LNCAP (cell line): ENCODE measurements at regions not wholly inside any gene's neighbourhood (a gene's known extent, or its start where the extent isn't known, plus 50 kb on each side); places are given as distances from the start of the nearest gene placed in this dataset.

Source experiments
- CTCF ChIP-seq: fragments of 450-650 bp; IDR thresholded peaks from 2 replicates; pipeline ENCODE4 v1.5.1; 2017; ENCODE audit warnings: mild to moderate bottlenecking

- no peak for TF ChIP-seq CTCF
Observed at GRCh38 chr17:71488851-71489250, 632.0 kb upstream of the SOX9 start.

- no peak for TF ChIP-seq CTCF
Observed at GRCh38 chr17:71494062-71494855, 626.6 kb upstream of the SOX9 start.

- no peak for TF ChIP-seq CTCF
Observed at GRCh38 chr17:71495420-71495819, 625.4 kb upstream of the SOX9 start.

- no peak for TF ChIP-seq CTCF
Observed at GRCh38 chr17:71496552-71496951, 624.3 kb upstream of the SOX9 start.

- TF ChIP-seq CTCF = no peak
Observed at GRCh38 chr17:71500761-71501555, 619.9 kb upstream of the SOX9 start.

GRCh38 chr17:71501711-71502110 lies 619.1 kb upstream of the SOX9 start:
- no peak for TF ChIP-seq CTCF

- TF ChIP-seq CTCF = no peak
Observed at GRCh38 chr17:71502443-71502842, 618.4 kb upstream of the SOX9 start.
